ENCODE measurements at regions not wholly inside any gene's neighbourhood (a gene's known extent, or its start where the extent isn't known, plus 50 kb on each side); places are given as distances from the start of the nearest gene placed in this dataset.

GRCh38 chr1:184218458-184219075 is 167.0 kb downstream of the TSEN15 start:
- TF ChIP-seq CTCF (IDR thresholded peaks at IDR 0.05; ENCODE audit: poor library complexity, severe bottlenecking) (no peak), POLR2AphosphoS5 (IDR thresholded peaks at IDR 0.05) (no peak), EP300 (conservative IDR thresholded peaks at IDR 0.05; ENCODE audit: poor library complexity, severe bottlenecking) (no peak)

All from neural cell (in vitro differentiated cells).